ENCODE measurements at regions not wholly inside any gene's neighbourhood (a gene's known extent, or its start where the extent isn't known, plus 50 kb on each side); places are given as distances from the start of the nearest gene placed in this dataset.
"Not testable (repeated sequence)": the region's sequence is repeated elsewhere in the genome, so short reads cannot be mapped to it uniquely, and the experiment has no call there.

GRCh38 chr18:14190776-14191442 is 58.7 kb upstream of the ZNF519 start:
- H3K56ac ChIP-seq (replicated peaks; ENCODE audit: insufficient read length, low read depth, low read length); H2BK5ac ChIP-seq (ENCODE audit: low read depth, low read length); H3K4me1 ChIP-seq (replicated peaks in 1 of 4; ENCODE audit: control insufficient read depth in 3 of 4, insufficient read depth in 4 of 4, low read length in 3 of 4); H4K91ac ChIP-seq (replicated peaks; ENCODE audit: insufficient read length, low read length); H3K18ac ChIP-seq (ENCODE audit: extremely low read depth, low read length); POLR2A ChIA-PET (ENCODE audit: partially characterized antibody); H3K23ac ChIP-seq (ENCODE audit: insufficient read length); H2BK20ac ChIP-seq (ENCODE audit: low read length); H3K4ac ChIP-seq (replicated peaks; ENCODE audit: insufficient read length, low read depth, low read length); H2AK5ac ChIP-seq (ENCODE audit: low read depth, low read length); H3K23me2 ChIP-seq (ENCODE audit: low read depth, low read length); H4K8ac ChIP-seq (ENCODE audit: extremely low read depth, insufficient read depth, low read length); H3K27ac ChIP-seq (ENCODE audit: low read depth, low read length); CTCF ChIA-PET (ENCODE audit: partially characterized antibody); H2BK120ac ChIP-seq (replicated peaks; ENCODE audit: low read depth, low read length); H3K4me3 ChIP-seq (ENCODE audit: extremely low read depth in 1 of 4, insufficient read depth in 2 of 4, low read depth in 3 of 4, low read length in 4 of 4); H2AFZ ChIP-seq (ENCODE audit: low read length); H3K4me2 ChIP-seq (ENCODE audit: insufficient read depth in 1 of 2, low read depth in 2 of 2, low read length in 2 of 2); H2BK12ac ChIP-seq (ENCODE audit: low read depth, low read length); H3K9ac ChIP-seq (replicated peaks in 1 of 4; ENCODE audit: extremely low read depth in 1 of 4, low read depth in 3 of 4, low read length in 3 of 4); H3K27me3 ChIP-seq (replicated peaks in 1 of 4; ENCODE audit: control insufficient read depth in 3 of 4, extremely low read depth in 1 of 4, insufficient read depth in 3 of 4, low read length in 3 of 4); H3K79me2 ChIP-seq (ENCODE audit: control insufficient read depth in 1 of 2, insufficient read depth in 2 of 2, low read length in 2 of 2); H4K20me1 ChIP-seq (replicated peaks in 1 of 2; ENCODE audit: control insufficient read depth in 1 of 2, insufficient read depth in 2 of 2, low read length in 2 of 2); FAIRE-seq; H2BK15ac ChIP-seq (ENCODE audit: low read length); H4K5ac ChIP-seq (ENCODE audit: insufficient read length, low read depth, low read length); H3K79me1 ChIP-seq (ENCODE audit: low read depth, low read length); H3K14ac ChIP-seq (ENCODE audit: insufficient read length); DNase-seq (ENCODE audit: low read depth in 1 of 2, low spot score in 2 of 2); H3K36me3 ChIP-seq (ENCODE audit: control insufficient read depth in 2 of 4, insufficient read depth in 4 of 4, low read length in 3 of 4): not testable (repeated sequence)
- 83% methylated on average over 3 of the region's 3 CpGs; no CpG with 5 or more reads in 1 of the 2 experiments for WGBS, 2 experiments (ENCODE audit: extremely low coverage in 1 of 2, insufficient coverage in 1 of 2, insufficient read length in 1 of 2, insufficient replicate concordance in 2 of 2, low coverage in 1 of 2, low lambda C conversion rate in 2 of 2, missing lambda C conversion rate in 1 of 2)
- H3K9me3 ChIP-seq (ENCODE audit: insufficient read depth in 2 of 2, low read depth in 1 of 2, low read length in 1 of 2), result peaks cover 7 to 17% of the 10 kb centered on the region in 2 experiments; a peak in 1 of 4 replicates

Measured in H1 (cell line).